Upper lobe of left lung (tissue), 6 donors: ENCODE measurements at regions not wholly inside any gene's neighbourhood (a gene's known extent, or its start where the extent isn't known, plus 50 kb on each side); places are given as distances from the start of the nearest gene placed in this dataset.

ENCODE experiments used
- ATAC-seq, 2 donors: fragments of 200-7000 bp; cut with Tn5 transposase; one replicate each; pipeline ENCODE4 v1.9.1; 2022; ENCODE audit warnings: mild to moderate bottlenecking in 2 of 2, moderate library complexity in 2 of 2; ENCODE audit not compliant: low FRiP score in 2 of 2
- DNase-seq, 2 donors: peaks; one replicate each; pipeline ENCODE4 v3.0.0-alpha.2; 2019 to 2020
- H3K27ac ChIP-seq, 4 donors: fragments of 200-600 bp; sonication (generic); one replicate each; pipeline ENCODE4 v1.5.1; 2016 to 2019
- H3K27me3 ChIP-seq, 4 donors: fragments of 200-600 bp; sonication (generic); one replicate each; pipeline ENCODE4 v1.5.1; 2017 to 2019
- H3K36me3 ChIP-seq, 4 donors: fragments of 200-600 bp; sonication (generic); one replicate each; pipeline ENCODE4 v1.5.1; 2016 to 2019
- H3K4me1 ChIP-seq, 4 donors: fragments of 200-600 bp; sonication (generic); one replicate each; pipeline ENCODE4 v1.5.1; 2018 to 2019
- H3K4me3 ChIP-seq, 4 donors: fragments of 200-600 bp; sonication (generic); one replicate each; pipeline ENCODE4 v1.5.1; 2017 to 2019; ENCODE audit warnings: mild to moderate bottlenecking in 2 of 4, moderate library complexity in 1 of 4
- H3K9me3 ChIP-seq, 4 donors: fragments of 200-600 bp; sonication (generic); one replicate each; pipeline ENCODE4 v1.5.1; 2018 to 2019
- CTCF ChIP-seq, 6 experiments: fragments of 450-650 bp in 4 of 6; fragments of 200-600 bp in 2 of 6; sonication (generic) in 2 of 6; IDR thresholded peaks; one replicate each; pipeline ENCODE4 v1.5.1; 2016 to 2019; ENCODE audit warnings: antibody characterized with exemption in 6 of 6
- EP300 ChIP-seq, 4 donors: sonication (generic); formaldehyde crosslinking; IDR thresholded peaks; one replicate each; pipeline ENCODE4 v1.5.1; 2017; ENCODE audit warnings: antibody characterized with exemption in 4 of 4, control low read depth in 2 of 4
- POLR2A ChIP-seq, 4 donors: fragments of 450-650 bp; IDR thresholded peaks; one replicate each; pipeline ENCODE4 v1.5.1; 2016 to 2017; ENCODE audit warnings: antibody characterized with exemption in 4 of 4, mild to moderate bottlenecking in 2 of 4
- POLR2AphosphoS5 ChIP-seq, 2 donors: sonication (generic); formaldehyde crosslinking; IDR thresholded peaks; one replicate each; pipeline ENCODE4 v1.5.1; 2017; ENCODE audit warnings: antibody characterized with exemption in 2 of 2
- WGBS, 2 donors: methylation state at CpG; one replicate each; pipeline ENCODE4 v1.1.5; 2017 to 2018; 5-methylcytosine and 5-hydroxymethylcytosine counted together
- donor health status: DM: no; HTN: no; CAD: no; lungs with moderate emphysema.
- donor health status: DM: no; HTN: yes; CAD: no; lungs with severe emphysema.

GRCh38 chr14:76304536-76305267 is 71.2 kb upstream of the ESRRB start:
- H3K4me3 ChIP-seq = no peak overlapping the region
- DNase-seq (no peak), ATAC-seq (no peak)
- no peaks in the 10 kb centered on the region for H3K36me3 ChIP-seq
- H3K4me1 ChIP-seq = no peaks in the 10 kb centered on the region
- no peaks in the 10 kb centered on the region for H3K9me3 ChIP-seq
- H3K27me3 ChIP-seq = no peaks in the 10 kb centered on the region
- H3K27ac ChIP-seq = no peak overlapping the region
- TF ChIP-seq POLR2AphosphoS5 (IDR thresholded peaks at IDR 0.05) (no peak), EP300 (IDR thresholded peaks at IDR 0.05) (no peak), POLR2A (IDR thresholded peaks at IDR 0.05) (no peak), CTCF (IDR thresholded peaks at IDR 0.05) (no peak)
- WGBS, 2 donors = 80 to 84% methylated on average over 6 to 7 of the region's 7 CpGs

GRCh38 chr14:76305268-76305826 is 70.6 kb upstream of the ESRRB start:
- no peak for DNase-seq
- no peaks in the 10 kb centered on the region for H3K9me3 ChIP-seq
- no peak overlapping the region for H3K4me3 ChIP-seq
- no peaks in the 10 kb centered on the region for H3K4me1 ChIP-seq
- no peaks in the 10 kb centered on the region for H3K36me3 ChIP-seq
- WGBS, 2 donors = 67 to 69% methylated on average over 8 to 11 of the region's 11 CpGs
- TF ChIP-seq POLR2AphosphoS5 (IDR thresholded peaks at IDR 0.05) (no peak), POLR2A (IDR thresholded peaks at IDR 0.05) (no peak), CTCF (IDR thresholded peaks at IDR 0.05) (no peak), EP300 (IDR thresholded peaks at IDR 0.05) (no peak)
- no peak overlapping the region for H3K27ac ChIP-seq
- no peak for ATAC-seq
- no peaks in the 10 kb centered on the region for H3K27me3 ChIP-seq

DNA sequence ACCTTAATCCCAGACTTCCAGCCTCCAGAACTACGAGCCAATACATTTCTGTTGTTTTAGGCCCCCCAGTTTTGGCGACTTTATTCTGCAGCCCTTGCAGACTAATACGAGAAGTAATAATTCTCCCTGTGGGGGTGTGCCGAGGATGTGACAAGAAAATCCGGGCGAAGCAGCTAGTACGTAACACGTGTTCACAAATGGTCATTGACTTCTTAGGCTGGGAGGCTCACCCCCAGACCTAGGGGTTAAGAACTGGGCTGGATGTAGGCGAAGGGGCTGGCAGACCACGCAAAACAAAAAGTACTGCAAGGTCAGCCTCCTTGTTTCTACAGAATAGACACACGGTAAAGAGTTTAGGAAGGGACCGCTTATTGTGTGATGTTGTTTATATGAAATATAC is 69.8 kb upstream of the ESRRB start:
- WGBS, 2 donors = 88 to 90% methylated on average over 12 of the region's 12 CpGs
- H3K4me1 ChIP-seq = no peaks in the 10 kb centered on the region
- no peaks in the 10 kb centered on the region for H3K27me3 ChIP-seq
- DNase-seq (no peak), ATAC-seq (no peak)
- no peaks in the 10 kb centered on the region for H3K9me3 ChIP-seq
- no peak overlapping the region for H3K4me3 ChIP-seq
- H3K36me3 ChIP-seq = no peaks in the 10 kb centered on the region
- TF ChIP-seq CTCF (IDR thresholded peaks at IDR 0.05) (no peak), POLR2AphosphoS5 (IDR thresholded peaks at IDR 0.05) (no peak), POLR2A (IDR thresholded peaks at IDR 0.05) (no peak), EP300 (IDR thresholded peaks at IDR 0.05) (no peak)
- no peak overlapping the region for H3K27ac ChIP-seq

GRCh38 chr14:76307786-76308780 is 67.9 kb upstream of the ESRRB start:
- Histone ChIP-seq H3K27ac (no peak overlapping the region), H3K4me1 (no peaks in the 10 kb centered on the region), H3K27me3 (no peaks in the 10 kb centered on the region), H3K36me3 (no peaks in the 10 kb centered on the region), H3K9me3 (no peaks in the 10 kb centered on the region), H3K4me3 (no peak overlapping the region)
- WGBS, 2 donors = 89 to 92% methylated on average over 15 of the region's 15 CpGs
- DNase-seq (peak in 1 of 2 donors; percentile 21), ATAC-seq (no peak)
- no peak for TF ChIP-seq POLR2A (IDR thresholded peaks at IDR 0.05)
- TF ChIP-seq POLR2AphosphoS5 (IDR thresholded peaks at IDR 0.05) = no peak
- TF ChIP-seq EP300 (IDR thresholded peaks at IDR 0.05) = no peak
- TF ChIP-seq CTCF (IDR thresholded peaks at IDR 0.05) = no peak
